GM04504 (cell line): ENCODE measurements at regions not wholly inside any gene's neighbourhood (a gene's known extent, or its start where the extent isn't known, plus 50 kb on each side); places are given as distances from the start of the nearest gene placed in this dataset.

Source experiments
- DNase-seq: peaks from one replicate; pipeline ENCODE4 v3.0.0-alpha.2; 2012; ENCODE audit warnings: low read depth

DNA sequence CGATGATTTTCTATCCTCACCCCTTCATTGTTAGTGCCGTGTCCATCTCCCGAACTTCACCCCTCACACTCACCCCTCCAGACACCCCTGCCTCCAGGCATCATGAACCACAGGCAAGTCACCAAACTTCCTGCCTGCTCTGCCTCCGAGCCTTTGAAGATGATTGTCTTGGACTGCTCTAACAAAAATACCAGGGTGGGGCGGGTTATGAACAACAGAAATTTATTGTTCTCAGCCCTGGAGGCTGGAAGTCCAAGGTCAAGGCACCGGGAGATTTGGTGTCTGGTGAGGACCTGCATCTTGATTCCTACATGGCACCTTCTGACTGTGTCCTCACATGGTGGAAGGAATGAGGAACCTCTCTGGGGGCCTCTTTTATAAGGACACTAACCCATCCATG, 1508.3 kb downstream of the TBC1D22A start:
- no peak for DNase-seq

DNA sequence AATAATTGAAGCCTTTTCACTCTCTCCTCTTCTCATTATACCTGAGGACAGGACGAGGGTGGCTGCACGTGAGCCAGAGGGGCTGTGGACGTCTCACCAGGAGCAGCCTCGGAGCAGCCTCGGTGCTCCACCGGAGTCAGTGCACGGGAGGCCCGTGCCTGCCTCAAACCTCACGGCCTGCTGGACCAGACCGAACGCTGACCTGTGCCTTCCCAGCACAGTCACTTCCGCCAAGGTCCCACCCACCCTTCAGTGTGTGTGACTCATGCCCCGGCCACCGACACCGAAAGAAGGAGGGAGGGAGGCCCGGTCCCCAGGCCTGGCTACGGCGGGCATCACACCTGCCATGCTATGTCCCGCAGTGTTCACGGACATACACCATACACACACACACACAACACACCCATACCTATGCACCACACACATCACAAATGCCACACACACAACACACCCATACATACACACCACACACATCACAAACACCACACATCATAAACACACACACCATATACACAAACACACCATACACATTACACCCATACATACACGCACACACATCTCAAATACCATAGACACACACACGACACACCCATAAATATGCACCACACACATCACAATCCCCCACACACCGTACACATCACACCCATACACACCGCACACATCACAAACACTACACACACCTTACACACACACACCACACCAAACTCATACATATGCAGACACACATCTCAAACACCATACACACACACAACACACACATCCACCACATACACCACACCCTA, 1506.5 kb downstream of the TBC1D22A start:
- DNase-seq = no peak

DNA sequence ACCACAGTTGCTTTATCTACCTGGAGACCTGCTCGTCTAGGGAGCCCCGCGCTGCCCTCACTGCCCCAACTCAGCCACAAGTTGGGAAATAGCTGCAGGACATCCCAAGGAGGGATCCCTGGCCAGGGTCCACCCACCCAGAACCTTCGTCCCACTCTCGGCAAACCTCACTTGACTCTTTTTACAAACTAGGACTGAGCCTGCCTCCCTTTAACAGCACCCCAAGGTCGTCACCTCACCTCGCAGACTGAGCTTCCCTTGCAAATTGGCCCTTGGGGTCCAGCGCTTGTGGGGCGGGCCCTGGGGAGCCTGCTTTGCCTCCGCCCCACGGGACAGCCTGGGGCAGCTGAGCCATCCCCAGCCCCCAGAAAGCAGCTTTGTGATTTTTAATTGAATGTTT, 1505.8 kb downstream of the TBC1D22A start:
- DNase-seq = no peak

GRCh38 chr22:48267681-48268080, 1505.2 kb downstream of the TBC1D22A start:
- no peak for DNase-seq

DNA sequence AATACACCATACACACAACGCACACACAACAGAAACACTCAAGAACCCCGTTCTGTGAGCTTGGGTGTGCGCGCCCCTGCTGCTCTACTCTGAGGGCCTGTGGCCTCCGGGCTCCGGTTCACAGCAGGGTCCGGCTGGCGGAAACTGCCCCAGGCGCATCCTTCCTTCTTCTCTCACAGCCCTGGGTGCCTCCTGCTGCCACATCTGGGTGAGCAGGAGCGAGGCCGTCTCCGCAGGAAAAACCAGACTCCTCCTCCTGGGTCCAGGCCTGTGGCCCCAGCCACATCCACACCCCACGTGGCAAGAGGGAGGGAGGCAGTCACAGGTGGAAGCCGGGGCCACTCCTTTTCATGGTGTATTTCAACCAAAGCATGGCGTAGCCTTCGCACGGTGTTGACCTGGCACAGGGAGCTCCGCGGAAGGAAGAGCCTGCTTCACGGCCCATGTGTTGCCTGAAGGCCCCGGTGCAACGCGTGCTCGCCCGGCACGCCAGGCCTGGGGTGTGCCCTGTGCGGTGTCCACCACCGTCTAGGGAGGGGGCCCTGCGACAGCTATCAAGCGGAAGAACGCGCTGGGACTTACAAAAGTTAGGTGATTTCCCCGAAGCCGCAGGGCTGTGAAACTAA, 1502.7 kb downstream of the TBC1D22A start:
- no peak for DNase-seq

GRCh38 chr22:48264586-48264985, 1502.1 kb downstream of the TBC1D22A start:
- no peak for DNase-seq

DNA sequence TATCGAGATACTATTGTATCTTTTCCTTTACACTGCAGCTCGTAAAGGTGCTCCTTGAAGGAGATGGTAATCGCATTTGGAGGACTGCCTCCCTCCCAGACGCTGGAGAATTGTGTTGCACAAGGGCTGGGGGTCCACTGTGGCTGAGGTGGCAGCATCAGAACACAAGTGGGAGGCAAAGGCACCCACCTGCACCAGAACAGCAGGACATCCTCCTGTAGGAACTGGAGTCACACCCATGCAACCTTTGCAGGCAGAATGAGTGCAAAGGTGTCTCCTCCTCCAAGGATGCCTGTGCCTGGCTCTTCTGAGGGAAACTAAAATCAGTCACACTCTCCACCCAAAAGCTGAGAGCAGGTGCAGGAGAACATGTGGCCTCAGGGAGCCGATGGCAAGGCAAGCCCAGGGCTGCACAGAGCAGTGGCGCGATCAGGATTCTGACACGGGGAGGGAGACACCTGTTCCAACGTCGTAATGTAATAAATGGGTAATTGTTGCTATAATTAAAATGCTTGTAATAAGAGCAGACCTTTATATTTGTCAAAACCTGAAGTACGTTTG, 1501.4 kb downstream of the TBC1D22A start:
- no peak for DNase-seq

- no peak for DNase-seq
Observed at GRCh38 chr22:48263431-48263765, 1500.9 kb downstream of the TBC1D22A start.

DNA sequence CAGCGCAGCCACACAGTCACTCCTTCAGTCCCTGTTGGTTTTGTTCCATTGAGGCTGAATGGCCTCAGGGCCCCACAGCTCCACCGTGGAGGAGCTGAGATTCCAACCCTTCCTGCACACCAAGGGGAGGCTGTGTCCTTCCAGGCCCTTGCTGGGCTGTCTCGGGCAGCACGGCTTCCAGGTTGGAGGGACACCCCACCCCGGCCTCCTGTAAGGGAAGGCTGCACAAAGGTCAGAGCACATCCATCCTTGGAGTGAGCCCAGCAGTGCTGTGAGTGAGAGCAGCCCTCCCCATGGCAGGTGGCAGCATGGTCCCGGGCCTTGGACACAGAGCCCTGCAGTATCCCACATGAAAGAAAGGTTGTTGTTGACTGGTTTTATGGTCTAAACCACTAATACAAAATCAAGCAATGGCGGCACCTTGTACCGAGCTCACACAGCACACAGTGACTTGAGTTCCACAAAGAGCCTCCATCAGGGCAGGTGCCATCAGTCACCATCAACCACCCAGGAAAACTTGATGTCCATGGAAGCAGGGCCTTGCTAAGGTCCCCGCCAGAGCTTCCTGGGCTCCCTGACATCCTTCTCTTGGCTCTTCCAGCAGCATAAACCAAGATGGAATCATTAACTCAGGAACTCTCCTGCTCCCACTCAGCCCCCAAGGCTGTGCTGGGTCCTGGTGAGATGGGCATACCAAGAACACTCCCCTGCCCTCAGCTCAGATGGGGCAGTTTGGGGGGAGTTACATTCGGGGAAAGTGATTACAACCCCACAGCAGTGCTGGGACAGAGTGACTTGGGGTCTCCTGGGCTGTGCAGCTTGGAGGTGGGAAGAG, 1500.4 kb downstream of the TBC1D22A start:
- DNase-seq = no peak

DNA sequence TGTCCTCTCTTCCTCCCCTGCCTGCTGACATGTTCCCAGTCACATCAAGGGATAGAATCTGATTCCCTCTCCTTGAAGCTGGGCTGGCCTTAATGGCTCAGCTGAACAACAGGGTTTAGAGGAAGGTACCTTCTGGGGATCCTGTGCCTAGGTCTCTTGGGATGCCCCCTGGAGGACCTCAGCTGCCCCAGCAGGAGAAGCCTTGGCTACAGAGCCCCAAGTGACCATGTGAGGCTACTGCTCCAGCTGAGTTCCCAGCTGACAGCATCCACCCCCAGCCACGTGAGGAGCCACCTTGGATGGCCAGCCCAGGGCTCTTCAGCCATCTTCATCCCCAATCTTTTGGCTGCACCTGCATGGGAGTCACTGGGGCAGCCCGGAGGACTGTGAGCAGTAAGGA, 1499.3 kb downstream of the TBC1D22A start:
- no peak for DNase-seq

DNA sequence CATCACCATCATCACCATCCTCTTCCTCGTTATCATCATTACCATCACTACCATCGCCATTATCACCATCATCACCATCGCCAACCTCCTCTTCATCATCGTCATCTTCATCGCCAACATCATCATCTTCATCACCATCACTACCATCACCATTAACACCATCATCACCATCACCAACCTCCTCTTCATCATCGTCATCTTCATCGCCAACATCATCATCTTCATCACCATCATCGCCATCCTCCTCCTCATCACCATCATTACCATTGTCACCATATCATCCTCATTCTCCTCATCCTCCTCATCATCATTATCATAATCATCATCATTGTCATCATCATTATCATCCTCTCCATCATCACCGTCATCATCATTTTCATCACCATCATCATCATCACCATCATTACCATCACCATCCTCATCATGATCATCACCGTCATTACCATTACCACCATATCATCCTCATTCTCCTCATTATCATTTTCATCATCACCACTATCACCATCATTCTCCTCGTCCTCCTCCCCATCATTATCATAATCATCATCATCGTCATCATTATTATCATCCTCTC, 1498.7 kb downstream of the TBC1D22A start:
- DNase-seq = no peak

- DNase-seq = no peak
Observed at GRCh38 chr22:48259991-48260670, 1497.7 kb downstream of the TBC1D22A start.

DNA sequence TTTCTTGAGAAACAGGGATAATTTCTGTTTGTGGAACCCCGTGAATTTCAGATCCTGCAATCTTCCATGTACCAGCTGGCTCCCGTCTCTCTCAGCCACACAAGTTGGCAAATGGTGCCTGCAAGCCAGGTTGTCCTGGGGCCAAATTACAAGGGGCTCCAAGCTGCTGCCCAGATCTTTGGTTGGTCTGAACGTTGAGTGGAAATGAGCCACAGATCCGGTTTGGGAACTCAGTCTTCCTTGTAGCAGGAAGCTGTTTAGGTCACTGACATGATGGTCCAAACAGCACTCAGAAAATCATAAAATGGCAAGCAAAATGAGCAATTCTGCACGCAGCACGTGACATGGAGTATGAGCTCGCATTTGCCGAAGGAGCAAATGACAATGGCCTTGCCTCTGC, 1496.4 kb downstream of the TBC1D22A start:
- DNase-seq = no peak

DNA sequence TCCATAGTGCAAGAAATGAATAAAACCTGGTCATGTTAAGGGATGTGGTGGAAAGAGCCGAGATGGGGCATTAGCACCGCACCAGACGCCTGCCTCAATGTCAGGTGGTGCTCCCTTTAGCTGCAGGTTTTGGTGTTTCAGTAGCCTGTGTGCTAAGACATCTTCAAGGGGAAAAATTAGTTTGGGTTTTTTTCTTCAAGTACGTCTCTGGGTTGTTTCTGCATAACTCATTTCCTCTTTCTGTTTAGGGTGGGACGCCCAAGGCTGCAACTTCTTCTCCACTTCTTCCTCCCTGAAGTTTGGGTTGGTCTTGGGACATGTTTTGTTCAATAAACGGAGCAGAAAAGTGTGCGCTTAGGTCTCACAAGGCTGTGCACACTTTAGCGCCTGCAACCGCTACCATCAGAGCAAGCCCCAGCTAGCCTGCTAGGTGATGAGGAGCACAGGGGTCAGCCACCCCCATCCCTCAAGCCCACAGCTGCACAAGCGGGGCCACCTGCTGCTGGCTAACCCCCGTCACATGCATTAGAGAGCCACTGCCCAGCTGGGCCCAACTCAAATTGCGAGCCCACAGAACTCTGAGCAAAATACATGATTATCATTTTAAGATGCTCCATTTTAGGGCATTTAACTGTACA, 1495.7 kb downstream of the TBC1D22A start:
- no peak for DNase-seq

GRCh38 chr22:48257685-48258055, 1495.2 kb downstream of the TBC1D22A start:
- no peak for DNase-seq

GRCh38 chr22:48256776-48257684, 1494.6 kb downstream of the TBC1D22A start:
- DNase-seq = no peak

- no peak for DNase-seq
Observed at GRCh38 chr22:48256041-48256739, 1493.7 kb downstream of the TBC1D22A start.

DNA sequence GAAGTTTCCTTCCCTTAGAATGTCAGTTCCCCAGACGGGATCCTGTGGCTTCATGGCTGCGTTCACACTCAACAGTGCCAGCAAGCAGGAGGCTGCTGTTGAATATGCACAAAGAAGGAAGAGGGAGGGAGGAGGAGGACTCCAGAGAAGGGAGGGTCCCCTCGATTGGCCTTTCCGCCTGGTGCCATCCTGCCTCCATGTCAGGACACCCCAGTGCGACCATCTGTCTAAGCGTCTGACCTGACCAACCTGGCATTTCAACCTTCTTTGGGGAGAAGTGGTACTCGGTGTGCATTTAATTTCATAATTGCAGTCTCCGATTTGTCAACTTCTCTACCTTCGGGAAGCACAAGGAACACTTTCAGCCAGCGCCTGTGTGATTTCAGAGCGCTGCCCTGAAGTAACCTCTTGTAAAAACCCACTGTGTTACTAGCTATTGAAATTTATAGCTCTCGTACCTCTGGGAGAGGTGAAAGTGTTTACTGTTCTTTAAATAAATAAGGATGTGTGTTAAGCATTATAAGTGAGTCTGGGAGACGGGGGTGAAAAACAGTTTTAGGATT, 1491.9 kb downstream of the TBC1D22A start:
- DNase-seq = no peak

DNA sequence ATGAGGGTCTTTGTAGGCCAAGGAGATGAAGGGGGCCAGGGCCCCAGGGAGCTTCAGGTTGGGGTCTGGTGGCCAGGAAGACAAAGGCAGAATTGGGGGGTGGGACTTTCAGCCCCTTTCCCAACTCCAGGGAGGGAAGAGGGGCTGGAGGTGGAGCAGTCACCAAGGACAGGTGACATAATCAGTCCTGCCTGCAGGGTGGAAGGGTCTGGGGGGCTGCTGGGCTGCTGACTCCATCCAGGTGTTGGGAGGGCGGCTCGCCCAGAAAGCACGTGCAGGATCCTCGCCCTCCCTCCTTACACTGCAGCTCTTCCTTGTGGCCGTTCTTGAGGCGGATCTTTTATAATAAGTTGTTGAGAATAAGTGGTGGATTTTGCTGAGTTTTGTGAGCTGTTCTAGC, 1491.1 kb downstream of the TBC1D22A start:
- DNase-seq = no peak
